ENCODE measurements at regions not wholly inside any gene's neighbourhood (a gene's known extent, or its start where the extent isn't known, plus 50 kb on each side); places are given as distances from the start of the nearest gene placed in this dataset.
"Not testable (repeated sequence)": the region's sequence is repeated elsewhere in the genome, so short reads cannot be mapped to it uniquely, and the experiment has no call there.

DNA sequence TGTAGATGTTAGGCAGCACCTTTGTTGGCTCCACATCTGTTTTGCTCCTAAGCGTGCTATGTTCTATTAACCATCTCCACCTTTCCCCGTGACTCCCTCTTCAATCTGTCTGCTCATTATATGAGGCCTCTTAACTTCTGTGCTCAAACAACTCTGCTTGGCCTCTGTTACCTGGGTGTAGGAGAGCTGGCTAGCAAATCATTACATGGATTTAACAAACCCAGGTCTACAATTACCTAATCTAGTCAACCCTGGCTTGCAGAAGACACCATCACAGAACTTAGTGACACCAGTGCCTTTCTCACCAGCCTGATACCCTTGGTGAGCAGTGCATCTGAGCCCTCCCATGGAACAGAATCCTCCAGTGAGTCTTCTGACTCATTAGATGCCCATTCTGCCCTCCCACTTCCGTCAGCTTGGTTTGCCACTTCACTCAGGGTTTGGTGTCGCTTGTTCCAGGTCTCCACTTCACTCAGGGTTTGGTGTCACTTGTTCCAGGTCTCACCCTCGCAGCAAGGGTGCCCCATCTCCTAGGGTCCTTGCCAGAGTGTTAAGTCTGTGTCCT is 92.0 kb upstream of the KIF26B start:
- Mint-ChIP-seq H3K4me1 (peaks cover 7% of the 10 kb centered on the region), H3K4me3 (no peak overlapping the region), H3K27ac (no peak overlapping the region), H3K36me3 (no peaks in the 10 kb centered on the region), H3K27me3 (ENCODE audit: insufficient read depth, low read depth) (peaks cover 2% of the 10 kb centered on the region), H3K9me3 (no peaks in the 10 kb centered on the region)
- H3K9me3 ChIP-seq (ENCODE audit: low read depth) = no peaks in the 10 kb centered on the region
- no peak overlapping the region for H3K9ac ChIP-seq
- no peaks in the 10 kb centered on the region for H3K79me2 ChIP-seq (ENCODE audit: low read depth)
- H3K4me2 ChIP-seq = no peak overlapping the region
- H3K27ac ChIP-seq = no peak overlapping the region
- H2AFZ ChIP-seq (replicated peaks) = no peak overlapping the region
- no peaks in the 10 kb centered on the region for H4K20me1 ChIP-seq (ENCODE audit: low read depth)
- H3K36me3 ChIP-seq = no peaks in the 10 kb centered on the region
- H3K27me3 ChIP-seq = no peaks in the 10 kb centered on the region
- H3K4me1 ChIP-seq = peaks cover 8% of the 10 kb centered on the region
- no peaks in the 10 kb centered on the region for H3F3A ChIP-seq (ENCODE audit: low read depth)
- H3K4me3 ChIP-seq = no peak overlapping the region
- TF ChIP-seq, protein P1, sequence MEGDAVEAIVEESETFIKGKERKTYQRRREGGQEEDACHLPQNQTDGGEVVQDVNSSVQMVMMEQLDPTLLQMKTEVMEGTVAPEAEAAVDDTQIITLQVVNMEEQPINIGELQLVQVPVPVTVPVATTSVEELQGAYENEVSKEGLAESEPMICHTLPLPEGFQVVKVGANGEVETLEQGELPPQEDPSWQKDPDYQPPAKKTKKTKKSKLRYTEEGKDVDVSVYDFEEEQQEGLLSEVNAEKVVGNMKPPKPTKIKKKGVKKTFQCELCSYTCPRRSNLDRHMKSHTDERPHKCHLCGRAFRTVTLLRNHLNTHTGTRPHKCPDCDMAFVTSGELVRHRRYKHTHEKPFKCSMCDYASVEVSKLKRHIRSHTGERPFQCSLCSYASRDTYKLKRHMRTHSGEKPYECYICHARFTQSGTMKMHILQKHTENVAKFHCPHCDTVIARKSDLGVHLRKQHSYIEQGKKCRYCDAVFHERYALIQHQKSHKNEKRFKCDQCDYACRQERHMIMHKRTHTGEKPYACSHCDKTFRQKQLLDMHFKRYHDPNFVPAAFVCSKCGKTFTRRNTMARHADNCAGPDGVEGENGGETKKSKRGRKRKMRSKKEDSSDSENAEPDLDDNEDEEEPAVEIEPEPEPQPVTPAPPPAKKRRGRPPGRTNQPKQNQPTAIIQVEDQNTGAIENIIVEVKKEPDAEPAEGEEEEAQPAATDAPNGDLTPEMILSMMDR (IDR thresholded peaks at IDR 0.05) = no peak
- TF ChIP-seq EZH2phosphoT487 (IDR thresholded peaks at IDR 0.05) = no peak
- TF ChIP-seq EZH2 (IDR thresholded peaks at IDR 0.05) = no peak
- DNase-seq (ENCODE audit: low spot score) = no peak

DNA sequence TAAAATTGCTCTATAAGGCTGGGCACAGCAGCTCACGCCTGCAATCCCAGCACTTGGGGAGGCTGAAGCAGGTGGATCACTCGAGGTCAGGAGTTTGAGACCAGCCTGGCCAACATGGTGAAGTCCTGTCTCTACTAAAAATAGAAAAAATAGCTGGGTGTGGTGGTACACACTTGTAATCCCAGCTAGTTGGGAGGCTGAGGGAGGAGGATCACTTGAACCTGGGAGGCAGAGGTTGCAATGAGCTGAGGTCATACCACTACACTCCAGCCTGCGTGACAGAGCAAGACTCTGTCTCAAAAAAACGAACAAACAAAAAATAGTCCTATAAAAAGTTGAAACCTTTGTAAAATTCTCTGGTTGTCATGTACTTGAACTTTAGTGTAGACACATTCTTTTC is 93.0 kb upstream of the KIF26B start:
- not testable (repeated sequence) for H3K27ac ChIP-seq; H3K9ac ChIP-seq; DNase-seq (ENCODE audit: low spot score); H3K9me3 ChIP-seq (ENCODE audit: low read depth); H3K4me2 ChIP-seq; H3F3A ChIP-seq (ENCODE audit: low read depth); H3K4me1 ChIP-seq; H3K4me3 Mint-ChIP-seq; H3K79me2 ChIP-seq (ENCODE audit: low read depth); H3K27me3 Mint-ChIP-seq (ENCODE audit: insufficient read depth, low read depth); H4K20me1 ChIP-seq (ENCODE audit: low read depth); H3K36me3 Mint-ChIP-seq; H3K27ac Mint-ChIP-seq; H3K4me3 ChIP-seq; H3K4me1 Mint-ChIP-seq; H3K9me3 Mint-ChIP-seq; H3K27me3 ChIP-seq; H2AFZ ChIP-seq (replicated peaks); H3K36me3 ChIP-seq

DNA sequence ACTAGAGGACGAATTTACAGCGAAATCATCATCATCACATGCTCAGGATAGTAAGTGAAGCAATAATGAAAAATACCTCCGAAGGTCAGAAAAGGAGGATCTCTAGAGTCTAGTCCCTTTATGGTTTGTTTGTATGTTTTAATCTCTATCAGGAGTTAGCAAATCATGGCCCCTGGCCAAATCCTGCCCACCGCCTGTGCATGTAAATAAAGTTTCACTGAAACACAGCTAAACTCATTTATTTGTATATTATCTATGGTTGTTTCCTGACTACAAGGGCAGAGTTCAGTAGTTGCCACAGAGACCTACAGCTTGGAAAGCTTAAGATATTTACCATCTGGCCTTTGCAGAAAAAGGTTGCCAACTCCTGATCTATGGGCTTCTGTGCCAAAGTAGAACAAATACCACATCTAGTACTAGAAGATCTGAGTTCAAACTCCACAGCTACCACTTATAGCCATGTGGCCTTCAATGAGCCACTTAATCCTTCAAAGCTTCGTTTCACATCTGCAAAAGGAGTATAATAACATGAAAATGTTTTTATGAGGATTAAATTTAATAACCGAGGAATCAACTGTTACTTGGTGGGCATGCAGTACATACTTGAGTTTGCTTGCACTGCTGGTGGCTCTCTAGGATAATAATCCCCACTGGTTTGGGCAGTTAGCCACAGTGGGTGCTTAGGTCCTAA is 94.0 kb upstream of the KIF26B start:
- Mint-ChIP-seq H3K4me3 (no peak overlapping the region), H3K4me1 (peaks cover 7% of the 10 kb centered on the region), H3K27me3 (ENCODE audit: insufficient read depth, low read depth) (no peaks in the 10 kb centered on the region), H3K36me3 (peaks cover 2% of the 10 kb centered on the region), H3K9me3 (no peaks in the 10 kb centered on the region), H3K27ac (no peak overlapping the region)
- no peaks in the 10 kb centered on the region for H3F3A ChIP-seq (ENCODE audit: low read depth)
- H3K36me3 ChIP-seq = no peaks in the 10 kb centered on the region
- no peaks in the 10 kb centered on the region for H3K79me2 ChIP-seq (ENCODE audit: low read depth)
- no peak overlapping the region for H3K4me3 ChIP-seq
- H3K4me1 ChIP-seq = peaks cover 8% of the 10 kb centered on the region
- DNase-seq (ENCODE audit: low spot score) = no peak
- no peaks in the 10 kb centered on the region for H4K20me1 ChIP-seq (ENCODE audit: low read depth)
- no peaks in the 10 kb centered on the region for H3K27me3 ChIP-seq
- H3K27ac ChIP-seq = no peak overlapping the region
- H3K9ac ChIP-seq = no peak overlapping the region
- H3K9me3 ChIP-seq (ENCODE audit: low read depth) = no peaks in the 10 kb centered on the region
- no peak for TF ChIP-seq EZH2 (IDR thresholded peaks at IDR 0.05)
- TF ChIP-seq EZH2phosphoT487 (IDR thresholded peaks at IDR 0.05) = no peak
- TF ChIP-seq, protein P1 (IDR thresholded peaks at IDR 0.05) = no peak
- H3K4me2 ChIP-seq = no peak overlapping the region
- no peak overlapping the region for H2AFZ ChIP-seq (replicated peaks)

DNA sequence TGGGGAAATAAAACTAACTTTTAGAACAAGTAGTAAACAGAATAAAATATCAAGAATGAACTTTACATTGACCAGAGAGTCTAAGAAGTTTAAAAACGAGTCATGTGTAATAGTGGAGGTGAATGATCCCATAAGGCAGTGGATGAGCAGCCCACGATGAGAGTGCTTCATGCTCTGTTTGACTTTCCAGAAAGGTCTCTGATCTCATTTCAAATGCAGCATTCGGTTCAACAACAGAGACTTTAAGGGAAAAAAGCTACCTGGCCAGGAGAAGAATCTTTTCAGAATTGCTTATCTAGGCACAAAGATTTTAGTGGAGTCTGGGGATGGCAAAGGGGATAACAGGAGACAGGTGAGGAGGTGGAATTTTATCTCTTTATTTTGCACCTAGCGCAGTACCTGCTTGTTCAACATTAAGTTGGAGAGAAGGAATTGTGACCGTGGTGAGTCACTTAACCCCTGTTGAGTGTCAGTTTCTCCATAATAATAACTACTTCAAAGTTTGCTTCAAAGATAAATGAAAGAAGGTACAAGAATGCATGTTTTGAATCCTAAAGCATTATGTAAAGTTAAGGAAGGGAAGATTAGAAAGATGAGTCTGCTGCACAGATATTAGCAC is 94.9 kb upstream of the KIF26B start:
- H3K27ac Mint-ChIP-seq = no peak overlapping the region

More for the DNA sequence above, 94.9 kb upstream of the KIF26B start:
- no peak overlapping the region for H3K4me3 Mint-ChIP-seq
- no peaks in the 10 kb centered on the region for H3K36me3 ChIP-seq
- no peak overlapping the region for H3K27ac ChIP-seq
- H3K27me3 Mint-ChIP-seq (ENCODE audit: insufficient read depth, low read depth) = no peaks in the 10 kb centered on the region
- peaks cover 7% of the 10 kb centered on the region for H3K4me1 Mint-ChIP-seq
- peaks cover 4% of the 10 kb centered on the region for H3K36me3 Mint-ChIP-seq
- no peaks in the 10 kb centered on the region for H4K20me1 ChIP-seq (ENCODE audit: low read depth)
- peaks cover 8% of the 10 kb centered on the region for H3K4me1 ChIP-seq
- no peak overlapping the region for H2AFZ ChIP-seq (replicated peaks)
- TF ChIP-seq EZH2 (IDR thresholded peaks at IDR 0.05) = no peak
- no peak for TF ChIP-seq EZH2phosphoT487 (IDR thresholded peaks at IDR 0.05)
- TF ChIP-seq, protein P1 (IDR thresholded peaks at IDR 0.05) = no peak
- H3K4me2 ChIP-seq = no peak overlapping the region
- H3F3A ChIP-seq (ENCODE audit: low read depth) = no peaks in the 10 kb centered on the region
- H3K4me3 ChIP-seq = no peak overlapping the region
- DNase-seq (ENCODE audit: low spot score) = no peak
- no peaks in the 10 kb centered on the region for H3K9me3 Mint-ChIP-seq
- no peaks in the 10 kb centered on the region for H3K9me3 ChIP-seq (ENCODE audit: low read depth)
- H3K9ac ChIP-seq = no peak overlapping the region
- no peaks in the 10 kb centered on the region for H3K27me3 ChIP-seq
- no peaks in the 10 kb centered on the region for H3K79me2 ChIP-seq (ENCODE audit: low read depth)
